Stimulated activated CD4-positive, alpha-beta T cell treated with anti-CD3 and anti-CD28 coated beads, Interleukin-12 subunit alpha, Interleukin-12 subunit beta, amount 100 ng/mL, for 4 hours (primary cell): ENCODE measurements at regions not wholly inside any gene's neighbourhood (a gene's known extent, or its start where the extent isn't known, plus 50 kb on each side); places are given as distances from the start of the nearest gene placed in this dataset.
A peak's percentile ranks its signal among the peaks of the same experiment; 100 is the strongest.

Experiments used
- DNase-seq: peaks from one replicate; pipeline ENCODE4 v3.0.0-alpha.2; 2020

GRCh38 chr4:56286763-56287162 is 100.5 kb downstream of the AASDH start:
- DNase-seq = no peak

DNA sequence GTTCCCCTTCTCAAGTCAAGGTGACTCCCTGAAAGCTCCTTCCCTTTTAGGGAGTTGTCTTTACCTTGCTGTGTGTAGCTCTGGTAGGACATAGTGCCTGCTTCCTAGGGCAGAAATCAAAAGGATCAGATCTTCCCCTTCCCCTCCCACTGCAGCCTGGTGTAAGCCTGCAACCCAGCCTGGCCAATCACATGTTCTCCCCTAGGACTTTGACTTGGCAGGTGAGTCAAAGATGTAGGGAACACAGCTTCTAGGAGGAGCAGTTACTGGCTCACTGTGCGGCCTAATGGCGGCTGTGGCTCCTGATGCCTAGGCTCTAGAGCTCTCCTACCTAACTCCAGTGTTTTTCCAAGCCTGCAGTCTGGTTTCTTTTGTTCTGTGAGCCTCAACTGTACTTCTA is 103.9 kb downstream of the AASDH start:
- DNase-seq = no peak

- DNase-seq = no peak
Observed at GRCh38 chr4:56282004-56282403, 105.3 kb downstream of the AASDH start.

- no peak for DNase-seq
Observed at GRCh38 chr4:56276547-56276946, 110.7 kb downstream of the AASDH start.

DNA sequence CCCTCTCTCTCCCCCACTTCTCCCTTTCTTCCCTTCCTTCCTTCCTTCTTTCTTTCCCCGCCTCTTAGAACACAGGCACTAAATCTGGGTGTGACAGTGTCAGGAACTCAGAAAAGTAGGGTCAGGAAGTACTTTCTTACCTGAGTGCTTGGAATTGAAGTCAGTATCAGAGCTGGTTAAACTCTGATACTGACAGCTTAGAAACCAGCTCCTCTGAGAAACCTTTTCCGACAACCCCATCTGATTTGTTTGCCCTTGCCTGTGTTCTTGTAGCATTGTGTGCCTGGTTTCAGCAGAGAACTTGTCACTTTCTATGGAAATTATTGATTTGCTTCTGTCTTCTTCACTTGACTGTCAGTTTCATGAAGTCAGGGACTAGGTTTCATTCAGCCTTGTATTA is 113.9 kb downstream of the AASDH start:
- DNase-seq = no peak

- DNase-seq = no peak
Observed at GRCh38 chr4:56272927-56273326, 114.4 kb downstream of the AASDH start.

- DNase-seq = no peak
Observed at GRCh38 chr4:56272003-56272402, 115.3 kb downstream of the AASDH start.

DNA sequence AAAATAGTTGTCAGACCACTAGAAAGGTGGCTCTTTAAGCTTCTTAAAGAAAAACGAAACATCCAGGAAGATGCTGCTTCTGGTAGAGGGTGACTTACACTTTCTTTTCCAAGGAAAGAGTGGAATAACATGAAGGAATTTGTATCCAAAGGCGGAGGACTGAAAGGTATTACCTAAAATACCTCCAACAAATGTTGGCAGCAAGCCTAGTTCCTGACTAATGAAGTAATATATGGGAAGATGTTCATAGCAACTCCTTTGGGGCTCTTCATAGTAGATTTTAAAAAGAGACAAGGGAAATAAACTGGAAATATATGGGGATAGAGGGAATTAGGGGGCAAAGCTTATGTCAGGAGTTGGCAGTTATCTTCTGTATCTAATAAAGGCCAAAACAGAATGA is 116.2 kb downstream of the AASDH start:
- no peak for DNase-seq

DNA sequence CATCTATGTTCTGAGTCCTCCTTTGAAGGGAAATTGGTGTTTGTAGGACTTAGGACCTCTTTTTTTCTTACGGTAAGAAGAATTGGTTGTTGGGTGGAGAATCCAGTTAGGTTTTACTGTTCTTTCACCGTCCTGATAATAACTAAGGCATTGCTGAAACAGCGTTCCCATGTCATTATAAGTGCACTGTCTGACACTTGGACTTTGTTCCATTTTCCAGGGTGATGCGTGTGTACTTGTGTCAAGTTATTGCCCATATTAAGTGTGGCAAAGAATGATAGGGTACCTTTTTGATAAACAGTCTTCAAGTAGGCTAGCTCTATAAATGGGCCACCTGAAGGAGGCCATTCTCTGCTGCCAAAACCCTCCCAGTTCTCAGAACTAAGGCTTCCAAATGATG is 119.7 kb downstream of the AASDH start:
- DNase-seq = no peak

DNA sequence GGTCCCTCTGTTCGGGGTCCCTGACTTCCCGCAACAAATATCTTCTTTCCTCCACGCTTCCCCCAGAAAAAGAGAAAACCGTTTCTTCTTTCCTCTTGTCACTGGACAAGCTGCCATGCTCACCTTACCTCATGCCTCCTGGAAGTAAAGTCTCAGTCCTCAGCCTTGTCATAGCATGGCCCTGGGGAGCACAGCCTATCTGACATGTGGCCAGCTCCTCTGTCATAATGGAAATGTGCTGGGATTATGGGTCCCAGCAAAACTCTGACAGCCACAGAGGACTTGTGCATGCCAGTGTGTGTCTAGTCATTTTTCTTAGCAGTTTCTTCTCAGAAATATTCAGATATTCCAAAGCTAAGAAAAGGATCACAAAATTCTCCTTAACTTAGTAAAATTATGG is 122.4 kb downstream of the AASDH start:
- no peak for DNase-seq

GRCh38 chr4:56261027-56261426 is 126.3 kb downstream of the AASDH start:
- peak; percentile 38 for DNase-seq

DNA sequence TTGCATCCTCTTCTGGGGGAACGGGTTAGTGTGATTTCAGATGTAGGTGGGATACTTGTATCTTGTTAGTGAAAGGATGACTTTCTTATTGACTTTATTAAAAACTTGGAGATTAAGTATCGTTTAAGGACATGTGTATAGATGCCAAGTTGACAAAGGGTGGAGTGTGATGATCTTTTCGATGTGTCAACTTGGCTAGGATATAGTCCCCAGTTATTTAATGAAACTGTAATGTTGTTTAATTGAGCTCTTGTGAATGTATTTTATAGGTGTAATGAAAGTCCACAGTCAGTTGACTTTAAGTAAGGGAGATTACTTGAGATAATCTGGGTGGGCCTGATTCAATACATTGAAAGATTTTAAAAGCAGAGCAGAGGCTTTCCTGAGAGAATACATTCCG is 127.0 kb downstream of the AASDH start:
- no peak for DNase-seq

- no peak for DNase-seq
Observed at GRCh38 chr4:56259655-56260054, 127.6 kb downstream of the AASDH start.

DNA sequence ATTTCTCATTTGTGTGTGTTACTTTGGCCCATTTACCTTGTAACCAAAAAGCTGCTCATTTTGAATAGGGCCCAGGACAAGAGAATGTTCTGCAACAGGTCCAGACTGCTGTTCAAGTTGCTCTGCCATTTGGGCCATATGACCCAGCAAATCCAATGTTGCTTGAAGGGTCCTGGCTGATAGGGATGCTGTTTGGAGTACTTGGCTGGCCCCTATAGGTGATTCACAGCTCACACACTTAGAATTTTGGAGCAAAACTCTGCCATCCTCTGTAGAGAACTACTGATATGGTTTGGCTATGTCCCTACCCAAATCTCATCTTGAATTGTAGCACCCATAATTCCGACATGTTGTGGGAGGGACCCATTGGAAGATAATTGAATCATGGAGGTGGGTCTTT is 131.5 kb downstream of the AASDH start:
- DNase-seq = no peak

GRCh38 chr4:56253666-56254305 is 133.5 kb downstream of the AASDH start:
- no peak for DNase-seq

DNA sequence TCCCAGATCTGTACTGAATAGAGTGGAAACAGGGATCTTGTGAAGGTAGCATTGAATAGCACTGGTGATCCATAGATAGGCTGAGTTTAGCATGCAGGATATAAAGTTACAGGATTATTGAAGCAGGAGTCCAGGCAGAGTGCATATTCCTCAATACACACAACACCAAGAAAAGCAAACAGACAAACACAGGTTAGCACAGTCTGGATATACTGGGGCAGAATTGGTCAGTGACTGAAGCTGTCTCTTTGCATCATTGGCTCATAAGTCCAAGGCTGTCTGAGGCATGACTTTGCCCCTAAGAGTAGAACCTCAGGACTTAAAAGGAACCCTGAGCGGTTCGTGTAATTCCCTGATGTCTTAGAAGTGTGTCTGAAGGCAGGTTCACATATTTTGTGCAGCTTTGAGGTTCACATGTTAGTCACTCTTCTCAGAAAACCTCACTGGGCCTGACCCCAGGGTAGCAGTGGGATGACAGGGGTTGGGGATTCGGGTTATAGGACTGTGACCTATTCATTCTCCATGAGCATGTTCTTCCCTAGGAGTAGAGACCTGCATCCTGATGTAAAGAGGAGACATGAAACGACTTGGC is 134.6 kb downstream of the AASDH start:
- no peak for DNase-seq

DNA sequence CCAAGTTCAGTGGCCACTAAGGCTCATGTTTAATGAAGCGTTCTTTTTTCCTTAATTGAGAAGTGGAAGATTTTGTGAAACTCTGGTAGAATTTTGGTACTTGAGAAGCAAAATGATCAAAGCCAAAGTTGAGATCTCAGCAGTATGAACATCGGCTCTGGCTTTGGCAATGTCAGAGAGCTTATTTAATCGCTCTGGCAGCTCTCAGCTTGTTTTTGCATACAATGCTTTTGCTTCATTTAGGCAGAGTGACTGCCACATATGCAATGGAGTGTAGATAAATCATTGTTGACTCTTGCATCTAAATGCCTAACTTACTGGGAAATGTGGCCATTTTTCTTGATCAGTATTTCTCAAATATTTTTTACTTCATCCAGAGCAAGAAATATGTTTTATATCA is 135.7 kb downstream of the AASDH start:
- DNase-seq = no peak

- no peak for DNase-seq
Observed at GRCh38 chr4:56250776-56251175, 136.5 kb downstream of the AASDH start.

GRCh38 chr4:56247646-56248045 is 139.6 kb downstream of the AASDH start:
- no peak for DNase-seq

DNA sequence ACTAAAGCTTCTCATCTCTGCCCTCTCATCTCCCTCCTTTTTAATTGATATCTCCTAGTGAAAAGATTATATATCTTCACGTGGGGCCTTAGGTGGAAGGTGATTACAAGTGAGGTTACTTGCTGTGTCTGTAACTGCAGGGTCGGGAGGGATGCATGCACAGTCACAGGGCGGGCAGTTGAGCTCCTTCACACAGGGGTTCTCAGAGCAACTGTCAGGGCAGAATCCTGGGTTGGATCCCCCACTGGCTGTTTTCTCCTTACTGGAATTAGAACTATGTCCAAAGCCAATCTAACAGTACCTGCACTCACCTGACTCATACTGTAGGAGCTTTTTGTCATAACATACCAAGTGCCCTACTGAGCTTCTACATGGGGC is 141.1 kb downstream of the AASDH start:
- no peak for DNase-seq

- DNase-seq = no peak
Observed at GRCh38 chr4:56245547-56246232, 141.6 kb downstream of the AASDH start.

GRCh38 chr4:56244681-56245080 is 142.6 kb downstream of the AASDH start:
- DNase-seq = no peak

DNA sequence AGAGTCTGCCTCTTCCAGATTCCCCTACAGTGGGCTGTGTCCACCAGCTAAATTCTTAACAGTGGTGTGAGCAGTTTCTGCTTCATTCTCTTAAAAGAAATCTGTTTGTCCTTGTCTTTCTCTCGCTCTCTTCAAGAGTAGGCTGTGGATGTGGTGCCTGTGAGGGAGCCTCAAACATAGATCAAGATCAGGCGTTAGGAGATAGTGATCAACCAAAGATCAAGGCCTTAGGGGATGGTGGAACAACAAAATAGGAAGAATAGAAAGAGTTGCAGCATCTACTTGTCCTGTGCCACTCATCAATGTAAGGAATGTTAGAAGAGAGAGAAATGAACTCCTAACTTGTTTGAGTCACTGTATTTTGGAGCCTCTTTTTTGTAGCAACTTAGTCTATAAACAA is 144.2 kb downstream of the AASDH start:
- DNase-seq = no peak

DNA sequence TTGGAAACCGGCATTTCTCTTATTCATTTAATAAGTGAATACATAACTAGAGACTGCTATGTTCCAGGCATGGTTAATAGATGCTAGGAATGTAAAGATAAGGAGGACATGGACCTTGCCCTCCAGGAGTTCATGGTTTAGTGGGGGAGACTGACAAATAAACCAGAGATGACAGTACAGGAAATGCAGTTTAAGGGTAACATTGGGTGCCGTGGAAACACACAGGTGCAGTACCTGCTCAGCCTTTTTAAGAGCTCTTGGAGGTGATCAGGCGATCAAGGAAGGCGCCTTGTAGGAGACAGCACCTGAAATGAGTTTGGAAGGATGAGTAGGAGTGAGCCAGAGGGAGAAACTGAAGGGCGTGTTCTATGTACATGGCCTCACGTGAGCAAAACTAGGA is 145.8 kb downstream of the AASDH start:
- DNase-seq = no peak
